ENCODE measurements at regions not wholly inside any gene's neighbourhood (a gene's known extent, or its start where the extent isn't known, plus 50 kb on each side); places are given as distances from the start of the nearest gene placed in this dataset.
"Not testable (repeated sequence)": the region's sequence is repeated elsewhere in the genome, so short reads cannot be mapped to it uniquely, and the experiment has no call there.

GRCh38 chr5:57429513-57430120, 53.0 kb downstream of the ACTBL2 start:
- peak; percentile 18 for DNase-seq (ENCODE audit: low spot score)

DNA sequence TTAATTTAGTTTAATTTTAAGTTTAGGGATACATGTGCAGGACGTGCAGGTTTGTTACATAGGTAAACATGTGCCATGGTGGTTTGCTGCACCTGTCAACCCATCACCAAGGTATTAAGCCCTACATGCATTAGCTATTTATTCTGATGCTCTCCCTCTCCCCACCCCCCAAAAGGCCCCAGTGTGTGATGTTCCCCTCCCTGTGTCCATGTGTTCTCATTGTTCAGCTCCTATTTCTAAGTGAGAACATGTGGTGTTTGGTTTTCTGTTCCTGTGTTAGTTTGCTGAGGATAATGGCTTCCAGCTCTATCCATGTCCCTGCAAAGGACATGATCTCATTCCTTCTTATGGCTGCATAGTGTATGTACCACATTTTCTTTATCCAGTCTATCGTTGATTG, 53.6 kb downstream of the ACTBL2 start:
- not testable (repeated sequence) for DNase-seq (ENCODE audit: low spot score)

GRCh38 chr5:57422993-57423392, 59.6 kb downstream of the ACTBL2 start:
- DNase-seq (ENCODE audit: low spot score) = no peak

DNA sequence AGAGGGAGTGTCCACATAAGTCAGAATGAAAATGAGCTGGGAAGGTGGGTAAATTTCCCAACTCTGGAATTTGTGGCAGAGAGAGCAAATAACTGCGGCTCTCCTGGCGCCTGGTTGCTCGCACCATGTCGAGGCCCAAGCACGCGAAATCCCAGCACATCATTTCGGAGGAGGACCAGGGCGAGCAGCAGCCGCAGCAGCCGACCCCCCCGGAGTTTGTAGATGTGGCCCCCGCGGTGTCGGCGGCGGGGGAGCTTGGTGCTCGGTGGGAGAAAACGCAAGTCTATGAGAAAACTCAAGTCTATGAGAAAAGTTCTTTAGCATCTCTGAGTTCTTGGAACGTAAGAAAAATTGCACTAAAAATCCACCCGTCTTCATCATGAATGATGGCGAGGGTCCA, 60.3 kb downstream of the ACTBL2 start:
- DNase-seq (ENCODE audit: low spot score) = no peak

DNA sequence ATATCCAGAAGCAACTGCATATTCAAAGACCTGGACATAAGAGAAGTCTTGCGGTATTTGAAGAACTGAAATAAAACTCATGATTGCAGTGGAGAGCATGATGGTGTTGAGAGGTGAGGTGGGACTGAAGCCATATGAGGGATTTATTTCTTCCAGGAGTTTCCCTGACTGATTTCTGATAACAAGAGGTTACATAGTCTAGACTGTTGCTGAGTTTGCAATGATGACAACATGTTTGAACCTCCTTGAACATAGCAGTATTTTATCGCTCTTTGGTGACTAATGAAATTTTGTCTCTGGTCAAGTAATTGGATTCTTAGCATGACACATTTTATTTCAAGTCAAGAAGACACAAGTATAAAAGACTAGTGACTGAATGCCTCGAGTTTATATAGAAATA, 61.8 kb downstream of the ACTBL2 start:
- no peak for DNase-seq (ENCODE audit: low spot score)

DNA sequence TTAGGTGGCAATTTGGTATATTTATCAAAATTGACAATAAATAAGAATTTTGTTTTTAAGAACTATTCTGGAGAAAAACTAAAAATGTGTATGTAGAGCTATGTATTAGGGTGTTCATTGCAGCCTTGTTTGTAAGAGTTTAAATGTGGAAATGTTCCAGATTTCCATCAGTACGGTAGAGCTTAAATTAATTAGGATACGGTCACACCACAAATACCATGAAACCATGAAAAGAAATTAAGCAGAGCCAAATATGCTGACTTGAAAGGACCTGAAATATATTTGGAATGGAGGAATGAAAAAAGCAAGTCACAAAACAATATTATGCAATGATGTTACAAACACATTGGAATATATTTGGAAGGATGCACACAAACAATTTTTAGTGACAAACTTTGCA, 64.6 kb downstream of the ACTBL2 start:
- no peak for DNase-seq (ENCODE audit: low spot score)

DNA sequence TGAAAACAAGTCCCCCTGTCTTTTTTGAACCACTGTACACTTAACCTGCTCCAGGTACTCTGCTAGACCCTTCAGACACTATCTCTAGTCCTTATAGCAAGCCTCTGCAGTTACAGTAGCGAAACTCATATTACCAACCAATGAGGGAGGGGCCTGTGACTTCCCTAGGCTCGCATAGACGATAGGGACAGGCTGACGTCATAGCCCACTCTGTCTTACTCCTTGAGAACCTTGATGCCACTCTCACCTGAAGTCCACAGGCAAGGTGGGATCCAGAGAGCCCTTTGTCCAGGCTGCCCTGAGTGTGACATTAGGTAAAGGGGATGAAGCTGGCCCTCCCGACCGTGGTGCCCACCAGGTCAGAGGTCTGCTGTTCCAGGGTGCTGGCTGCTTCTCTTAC, 65.3 kb downstream of the ACTBL2 start:
- DNase-seq (ENCODE audit: low spot score) = no peak

DNA sequence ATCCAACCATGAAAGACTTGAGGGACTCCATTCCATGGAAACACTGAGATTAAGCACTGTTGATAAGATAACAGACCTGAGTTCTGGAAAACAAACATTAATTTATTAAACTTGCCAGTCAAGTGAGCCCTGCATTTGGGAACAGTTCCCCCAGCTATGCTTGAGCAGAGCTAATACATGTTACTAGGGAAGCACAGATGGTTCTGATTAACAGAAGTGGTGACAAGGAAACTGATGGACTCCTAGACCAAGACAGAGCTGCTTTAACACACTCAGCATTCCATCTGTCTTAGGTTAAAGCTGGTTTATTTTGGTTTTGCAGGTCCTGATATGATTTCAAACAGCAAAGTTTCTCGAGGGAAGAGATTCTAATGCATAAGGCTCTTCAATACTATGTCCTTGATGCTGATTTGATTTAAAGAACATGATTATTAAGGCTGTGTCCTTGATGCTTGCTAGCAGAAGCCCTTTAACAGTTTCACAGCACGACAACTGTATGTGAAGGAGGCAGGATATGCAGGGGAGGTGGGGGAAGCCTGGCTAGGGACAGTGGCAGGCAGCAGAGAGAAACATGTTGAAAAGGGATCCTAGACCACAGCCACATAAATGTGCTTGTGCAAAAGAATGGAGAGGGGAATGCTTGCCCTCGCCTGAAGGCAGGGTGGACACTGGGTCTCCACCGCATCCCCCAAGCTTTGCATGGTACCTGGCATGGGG, 66.2 kb downstream of the ACTBL2 start:
- DNase-seq (ENCODE audit: low spot score) = peak; percentile 21

- no peak for DNase-seq (ENCODE audit: low spot score)
These were observed 67.8 kb downstream of the ACTBL2 start for GRCh38 chr5:57414857-57415256.

DNA sequence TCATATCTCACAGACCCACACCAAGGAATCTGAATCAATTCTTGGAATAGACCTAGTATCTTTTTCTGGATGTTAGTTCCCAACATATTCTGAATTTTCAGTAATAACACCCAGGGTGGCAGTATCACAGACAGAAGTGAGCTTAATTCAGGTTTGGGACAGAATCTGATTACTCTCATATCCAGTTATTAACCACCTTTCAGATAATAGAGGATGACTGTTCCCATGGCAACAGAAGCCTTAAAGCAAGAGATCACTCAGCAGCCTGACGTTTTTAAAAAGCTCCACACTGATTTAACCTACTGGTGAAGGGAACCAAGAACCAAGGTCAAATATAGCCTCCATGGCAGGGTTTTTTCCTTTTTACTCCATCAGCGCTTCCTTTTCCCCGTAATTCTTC, 68.4 kb downstream of the ACTBL2 start:
- DNase-seq (ENCODE audit: low spot score) = no peak

DNA sequence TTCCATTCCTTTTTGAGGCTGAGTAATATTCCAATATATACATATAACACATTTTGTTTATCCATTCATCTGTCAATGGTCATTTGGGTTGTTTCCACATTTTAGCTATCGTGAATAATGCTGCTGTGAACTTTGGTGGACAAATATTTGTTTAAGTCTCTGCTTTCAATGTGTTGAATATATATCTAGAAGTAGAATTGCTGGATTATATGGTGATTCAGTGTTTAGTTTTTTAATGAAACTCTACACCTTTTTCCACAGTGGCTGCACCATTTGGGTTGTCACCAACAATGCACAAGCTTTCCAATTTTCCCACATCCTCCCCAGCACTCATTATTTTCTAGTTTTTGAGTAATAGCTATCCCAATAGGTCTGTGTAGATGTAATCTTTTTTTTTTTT, 69.5 kb downstream of the ACTBL2 start:
- DNase-seq (ENCODE audit: low spot score) = no peak

- no peak for DNase-seq (ENCODE audit: low spot score)
These were observed 69.9 kb downstream of the ACTBL2 start for GRCh38 chr5:57412680-57413079.

DNA sequence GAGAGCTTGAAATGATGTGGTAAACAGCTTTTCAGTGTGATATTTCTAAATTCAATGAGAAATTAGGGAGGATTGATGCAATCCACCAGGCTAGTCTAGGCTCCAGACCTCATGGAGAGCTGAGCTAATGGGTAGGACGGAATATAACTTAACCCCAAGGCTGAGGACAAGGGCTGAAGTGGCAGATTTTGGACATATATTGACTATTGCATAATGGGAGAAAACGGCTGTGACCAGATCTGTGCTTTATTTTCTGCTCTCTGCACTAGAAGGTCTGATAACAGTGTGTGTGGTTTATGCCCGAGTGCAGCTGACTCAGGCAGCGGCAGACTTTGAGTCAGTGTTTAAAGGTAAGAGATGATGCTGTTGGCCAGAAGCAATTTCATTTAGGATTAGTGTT, 70.6 kb downstream of the ACTBL2 start:
- DNase-seq (ENCODE audit: low spot score) = no peak

DNA sequence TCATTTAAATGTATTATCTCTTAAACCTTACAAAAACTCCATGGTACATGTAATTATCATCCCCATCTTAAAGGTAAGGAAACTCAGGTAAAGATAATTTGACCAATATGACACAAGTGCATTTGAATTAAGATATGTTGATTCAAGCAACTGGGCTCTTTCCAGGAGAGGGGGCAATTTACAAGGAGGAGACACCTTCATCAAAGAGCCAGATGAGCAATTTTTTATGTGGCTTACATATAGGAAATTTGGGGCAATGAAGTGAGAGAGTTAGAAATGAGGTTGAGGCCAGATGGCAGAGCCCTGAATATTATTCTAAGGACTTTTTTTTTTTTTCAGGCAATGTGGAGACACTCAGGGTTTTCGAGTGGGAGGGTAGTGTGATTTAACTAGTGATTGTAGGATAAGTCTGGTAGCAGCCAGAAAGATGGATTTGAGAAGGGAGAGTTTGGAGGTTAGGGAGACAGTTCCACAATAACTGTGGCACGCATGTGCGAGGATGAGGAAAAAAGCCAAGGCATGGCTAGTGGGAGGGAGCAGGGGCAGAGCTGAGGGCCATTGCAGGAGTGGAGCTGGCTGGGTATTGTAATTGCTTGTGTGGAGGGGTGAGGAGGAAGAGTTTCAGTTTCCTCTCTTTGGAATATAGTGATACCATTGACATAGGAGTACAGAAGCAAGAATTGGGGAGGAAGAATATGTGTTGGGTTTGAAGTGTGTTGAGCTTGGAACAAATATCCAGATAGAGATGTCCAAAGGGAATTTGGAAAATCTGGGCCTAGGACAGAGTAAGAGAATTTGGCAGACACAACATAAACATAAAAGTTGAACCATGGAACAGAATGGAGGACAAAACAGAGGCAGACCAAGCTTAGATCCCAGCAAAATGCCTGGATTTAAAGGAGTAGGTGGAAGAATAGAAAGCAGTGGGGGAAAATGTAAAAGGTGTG, 72.0 kb downstream of the ACTBL2 start:
- no peak for DNase-seq (ENCODE audit: low spot score)

GRCh38 chr5:57408714-57409113, 73.9 kb downstream of the ACTBL2 start:
- DNase-seq (ENCODE audit: low spot score) = no peak

DNA sequence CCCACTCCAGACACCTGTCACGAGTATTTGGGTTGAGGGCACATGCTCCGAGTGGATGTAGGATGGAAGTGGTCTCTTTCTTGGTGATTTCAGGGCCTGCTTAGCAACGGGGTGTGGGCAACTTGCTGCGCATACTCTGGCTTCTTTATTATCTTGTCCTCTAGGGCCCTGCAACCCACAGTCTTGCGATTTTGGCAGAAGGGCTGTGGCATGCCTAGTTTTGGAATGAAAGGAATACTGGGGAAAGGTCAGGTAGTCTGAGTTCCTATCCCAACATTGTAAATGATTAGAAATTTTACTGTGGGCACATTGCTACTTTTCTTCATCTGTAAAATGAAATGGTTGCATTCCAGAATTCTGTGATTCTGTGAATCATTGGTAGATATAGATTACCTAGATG, 74.3 kb downstream of the ACTBL2 start:
- no peak for DNase-seq (ENCODE audit: low spot score)

DNA sequence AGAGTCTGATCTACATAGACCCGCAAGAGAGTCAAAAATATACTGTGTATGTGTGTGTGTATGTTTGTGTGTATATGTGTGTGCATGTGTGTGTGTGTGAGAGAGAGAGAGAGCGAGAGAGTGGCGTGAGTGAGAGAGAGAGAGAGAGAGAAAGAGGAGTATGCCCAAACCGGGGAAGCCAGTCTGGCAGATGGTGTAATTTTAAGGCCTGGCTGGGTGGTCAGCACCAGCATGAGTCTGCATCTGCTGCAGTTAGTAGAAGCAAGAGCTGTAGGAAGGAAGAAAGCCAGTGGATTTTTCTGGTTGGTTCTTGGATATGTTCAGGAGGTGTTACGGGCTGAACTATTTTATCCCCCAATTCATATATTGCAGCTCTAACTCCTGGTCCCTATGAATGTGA, 75.2 kb downstream of the ACTBL2 start:
- DNase-seq (ENCODE audit: low spot score) = no peak

DNA sequence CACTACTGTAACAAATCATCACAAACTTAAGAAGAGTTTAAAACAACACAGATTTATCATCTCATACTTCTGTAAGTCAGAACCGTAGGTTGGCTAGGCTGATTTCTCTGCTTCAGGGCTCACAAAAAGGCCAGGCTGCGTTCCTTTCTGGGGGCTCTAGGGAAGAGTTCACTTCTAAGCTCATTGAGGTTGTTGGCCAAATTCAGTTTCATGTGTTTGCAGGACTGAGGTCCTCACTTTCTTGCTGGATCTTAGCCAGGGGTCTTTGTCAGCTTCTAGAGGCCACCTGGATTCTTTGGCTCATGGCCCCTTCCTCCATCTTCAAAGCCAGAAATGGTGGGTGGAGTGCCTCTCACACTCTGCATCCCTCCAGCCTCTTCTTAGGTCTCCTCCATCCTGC, 76.0 kb downstream of the ACTBL2 start:
- no peak for DNase-seq (ENCODE audit: low spot score)

DNA sequence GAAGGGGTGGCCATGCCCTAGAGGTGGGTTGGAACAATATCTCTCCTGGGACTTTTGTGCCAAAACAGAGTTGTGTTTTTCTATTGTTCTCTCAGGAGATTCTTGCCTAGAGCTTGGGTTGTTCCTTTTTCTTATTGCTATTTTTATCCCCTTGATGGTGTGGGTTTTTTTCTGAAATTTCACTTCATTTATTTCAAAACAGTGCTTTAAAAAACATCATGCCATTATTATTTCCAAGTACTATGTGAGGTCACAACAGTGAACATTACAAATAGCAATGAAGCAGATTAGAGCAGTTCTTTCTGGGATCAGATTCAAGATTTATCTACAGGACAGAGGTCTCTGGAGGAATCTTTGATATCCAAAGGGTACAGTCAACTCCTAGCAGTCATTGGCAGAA, 76.6 kb downstream of the ACTBL2 start:
- DNase-seq (ENCODE audit: low spot score) = no peak

- no peak for DNase-seq (ENCODE audit: low spot score)
These were observed 79.8 kb downstream of the ACTBL2 start for GRCh38 chr5:57402761-57403160.

DNA sequence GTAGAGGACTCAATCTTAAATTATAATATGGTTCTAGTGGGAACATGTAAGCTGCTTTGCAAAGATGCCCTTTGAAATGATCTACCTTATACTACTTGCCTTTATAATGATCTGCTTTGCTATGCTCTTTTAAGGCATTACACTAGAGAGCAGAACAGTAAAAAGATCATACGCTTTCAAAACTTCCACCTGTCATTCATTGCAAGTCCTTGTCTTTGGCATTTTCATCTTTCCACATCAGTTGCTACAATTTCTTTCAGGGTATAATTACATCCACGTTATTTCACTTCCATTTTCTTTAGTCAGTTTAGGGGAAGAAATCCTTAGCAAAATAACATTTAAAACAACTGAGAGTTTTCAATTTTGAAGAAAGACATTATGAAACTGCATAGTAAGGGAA, 80.3 kb downstream of the ACTBL2 start:
- no peak for DNase-seq (ENCODE audit: low spot score)

DNA sequence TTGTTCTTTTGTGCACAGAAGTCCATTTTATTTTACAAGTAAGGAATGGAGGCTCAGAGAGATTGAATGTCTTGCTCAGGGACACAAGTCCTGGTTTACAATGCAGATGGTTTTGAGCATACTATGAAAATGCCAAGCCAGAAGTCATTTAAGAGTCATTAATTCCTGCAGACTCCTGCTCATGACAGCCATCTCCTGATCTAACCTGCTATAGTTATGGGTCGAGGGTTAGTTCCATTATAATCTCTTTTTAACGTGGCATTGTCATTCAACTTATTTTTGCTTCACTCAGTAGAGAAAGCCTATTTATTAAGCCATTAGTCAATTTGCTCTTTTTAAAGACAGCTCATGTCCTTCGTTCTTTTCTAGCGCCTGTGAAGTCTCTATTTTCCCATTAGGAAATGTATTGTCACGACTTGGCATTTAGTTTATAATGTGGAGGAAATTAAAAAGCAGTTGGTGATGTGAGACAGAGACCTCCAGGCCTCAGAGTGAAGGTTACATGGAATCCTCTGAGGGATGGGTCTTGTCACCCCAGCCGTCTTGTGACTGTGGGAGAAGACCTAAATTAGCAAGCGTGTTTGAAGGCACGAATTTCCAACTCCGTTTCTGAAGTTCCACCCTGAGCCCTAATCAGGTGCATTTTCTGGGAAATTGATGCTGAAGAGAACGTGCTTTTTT, 84.1 kb downstream of the ACTBL2 start:
- DNase-seq (ENCODE audit: low spot score) = no peak
